ENCODE measurements at regions not wholly inside any gene's neighbourhood (a gene's known extent, or its start where the extent isn't known, plus 50 kb on each side); places are given as distances from the start of the nearest gene placed in this dataset.
"Not testable (repeated sequence)": the region's sequence is repeated elsewhere in the genome, so short reads cannot be mapped to it uniquely, and the experiment has no call there.

DNA sequence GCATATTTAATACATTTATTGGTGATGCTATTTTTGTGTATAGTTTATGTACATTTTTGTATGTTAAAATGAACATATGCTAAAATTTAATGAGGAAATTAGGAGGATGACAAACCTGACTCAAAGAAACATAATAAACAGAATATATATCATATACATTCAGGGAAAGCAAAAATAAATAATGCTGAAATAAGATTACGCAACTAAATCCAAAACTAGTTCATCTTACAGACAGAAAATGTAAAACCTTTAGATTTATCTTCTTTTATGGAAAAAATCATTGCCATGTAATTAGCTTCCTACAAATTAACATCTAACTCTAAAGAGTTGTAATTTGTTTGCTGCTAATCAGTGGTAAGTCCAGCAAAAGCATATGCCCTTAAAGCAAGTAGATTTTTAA lies 216.5 kb downstream of the PTN start:
- H3K27me3 ChIP-seq (ENCODE audit: control insufficient read depth, insufficient read depth, low read length): no peaks in the 10 kb centered on the region
- no peak for DNase-seq (ENCODE audit: low read depth in 4 of 6, low spot score in 6 of 6)
- H3K9me3 ChIP-seq (ENCODE audit: control insufficient read depth, insufficient read depth, low read length): no peaks in the 10 kb centered on the region
- WGBS (ENCODE audit: insufficient coverage): no CpG with 5 or more reads among the region's 1 CpG
- H3K4me1 ChIP-seq (ENCODE audit: control insufficient read depth, insufficient read depth, low read length): no peaks in the 10 kb centered on the region
- no peak overlapping the region for H3K27ac ChIP-seq (ENCODE audit: low read depth, low read length)
- no peaks in the 10 kb centered on the region for H3K36me3 ChIP-seq (ENCODE audit: control insufficient read depth, insufficient read depth, low read length)
- H3K4me3 ChIP-seq (ENCODE audit: low read depth, low read length): no peak overlapping the region

DNA sequence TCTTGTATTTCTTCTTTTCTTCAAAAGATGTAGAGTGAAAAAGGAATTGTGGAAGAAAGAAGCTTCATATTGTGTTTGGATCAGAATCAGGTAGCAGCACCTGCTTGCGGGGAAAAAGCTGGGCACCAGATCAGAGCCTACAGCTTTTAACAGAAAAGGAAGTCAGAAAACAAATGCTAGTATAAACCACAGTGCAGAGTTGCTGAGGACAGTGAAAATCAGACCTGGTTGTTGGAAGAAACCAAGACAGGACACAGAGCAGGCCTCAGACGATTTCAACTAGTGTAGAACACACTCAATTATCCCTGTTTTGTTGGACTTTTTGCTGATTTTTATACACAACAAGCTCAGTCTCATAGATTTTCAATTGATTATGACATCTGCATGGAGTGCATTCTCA lies 221.4 kb downstream of the PTN start:
- no peaks in the 10 kb centered on the region for H3K9me3 ChIP-seq (ENCODE audit: control insufficient read depth, insufficient read depth, low read length)
- DNase-seq (ENCODE audit: low read depth in 4 of 6, low spot score in 6 of 6): no peak
- H3K36me3 ChIP-seq (ENCODE audit: control insufficient read depth, insufficient read depth, low read length): no peaks in the 10 kb centered on the region
- no peak overlapping the region for H3K27ac ChIP-seq (ENCODE audit: low read depth, low read length)
- 77% methylated on average over 2 of the region's 2 CpGs for WGBS (ENCODE audit: insufficient coverage)
- no peak overlapping the region for H3K4me3 ChIP-seq (ENCODE audit: low read depth, low read length)
- H3K4me1 ChIP-seq (ENCODE audit: control insufficient read depth, insufficient read depth, low read length): no peaks in the 10 kb centered on the region
- H3K27me3 ChIP-seq (ENCODE audit: control insufficient read depth, insufficient read depth, low read length): no peaks in the 10 kb centered on the region

DNA sequence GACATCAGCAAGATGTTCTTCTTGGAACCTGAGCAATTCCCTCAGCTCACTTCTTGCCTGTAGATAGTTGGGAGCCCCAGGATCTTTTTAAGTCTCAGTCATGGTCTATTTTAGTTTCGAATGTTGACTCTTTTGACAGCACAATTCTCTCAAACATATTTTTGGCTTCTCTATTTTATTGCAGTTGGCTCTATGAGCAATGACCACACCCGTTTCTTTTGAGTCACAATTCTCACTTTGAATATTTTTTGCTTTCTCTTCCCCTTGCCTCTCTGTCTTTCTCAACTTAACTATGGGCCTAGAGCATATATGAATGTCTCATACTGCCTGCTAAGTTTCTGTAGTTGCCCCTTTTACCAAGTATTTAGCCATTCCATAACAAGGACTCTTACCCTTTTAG lies 222.8 kb downstream of the PTN start:
- DNase-seq (ENCODE audit: low read depth in 4 of 6, low spot score in 6 of 6): peak in 1 of 6 donors; percentile 20
- Histone ChIP-seq H3K36me3 (ENCODE audit: control insufficient read depth, insufficient read depth, low read length) (no peaks in the 10 kb centered on the region), H3K4me1 (ENCODE audit: control insufficient read depth, insufficient read depth, low read length) (no peaks in the 10 kb centered on the region), H3K27ac (ENCODE audit: low read depth, low read length) (no peak overlapping the region), H3K9me3 (ENCODE audit: control insufficient read depth, insufficient read depth, low read length) (no peaks in the 10 kb centered on the region), H3K27me3 (ENCODE audit: control insufficient read depth, insufficient read depth, low read length) (no peaks in the 10 kb centered on the region), H3K4me3 (ENCODE audit: low read depth, low read length) (no peak overlapping the region)
- WGBS (ENCODE audit: insufficient coverage): 80% methylated on average over 1 of the region's 2 CpGs

DNA sequence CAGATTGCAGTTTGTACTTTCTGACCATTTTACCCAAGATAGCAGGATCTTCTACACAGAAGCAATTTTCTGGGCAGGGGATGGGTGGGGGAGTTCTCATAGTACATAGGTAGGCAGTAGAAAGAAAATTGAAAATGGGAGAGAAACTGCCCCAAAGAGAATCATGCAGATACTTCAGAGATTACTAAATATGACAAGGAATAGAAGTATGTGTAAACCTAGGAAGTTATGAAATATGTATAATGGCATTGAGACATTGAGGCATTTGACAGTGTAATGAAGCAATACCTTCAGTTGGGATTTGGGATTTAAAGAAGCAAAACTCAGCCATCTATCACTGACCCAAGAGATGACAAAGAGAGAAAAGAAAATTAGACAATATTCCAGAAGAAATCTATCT lies 233.0 kb downstream of the PTN start:
- Histone ChIP-seq H3K27ac (ENCODE audit: low read depth, low read length) (no peak overlapping the region), H3K36me3 (ENCODE audit: control insufficient read depth, insufficient read depth, low read length) (no peaks in the 10 kb centered on the region), H3K27me3 (ENCODE audit: control insufficient read depth, insufficient read depth, low read length) (no peaks in the 10 kb centered on the region), H3K4me1 (ENCODE audit: control insufficient read depth, insufficient read depth, low read length) (no peaks in the 10 kb centered on the region), H3K4me3 (ENCODE audit: low read depth, low read length) (no peak overlapping the region), H3K9me3 (ENCODE audit: control insufficient read depth, insufficient read depth, low read length) (no peaks in the 10 kb centered on the region)
- peak in 1 of 6 donors; percentile 3 for DNase-seq (ENCODE audit: low read depth in 4 of 6, low spot score in 6 of 6)

DNA sequence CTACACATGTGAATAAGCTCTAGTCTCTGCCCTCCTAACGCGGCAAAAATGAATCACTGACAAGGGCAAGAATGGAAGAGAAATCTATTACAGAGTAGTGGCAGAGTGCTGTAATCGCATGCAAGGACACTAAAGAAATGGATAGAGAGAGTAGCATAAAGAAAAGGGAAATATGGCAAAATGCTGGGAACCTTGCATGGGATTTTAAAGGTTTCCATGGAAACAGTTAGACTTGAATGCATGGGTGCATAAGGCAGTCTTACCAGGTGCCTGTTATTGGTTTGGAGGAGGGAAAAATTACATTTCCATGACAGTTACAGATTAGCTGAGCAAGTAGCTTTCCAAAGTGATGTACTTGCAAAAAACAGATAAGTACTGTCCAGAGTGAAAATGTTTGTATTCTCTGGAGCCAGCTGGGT lies 233.4 kb downstream of the PTN start:
- Histone ChIP-seq H3K36me3 (ENCODE audit: control insufficient read depth, insufficient read depth, low read length) (no peaks in the 10 kb centered on the region), H3K27ac (ENCODE audit: low read depth, low read length) (no peak overlapping the region), H3K9me3 (ENCODE audit: control insufficient read depth, insufficient read depth, low read length) (no peaks in the 10 kb centered on the region), H3K4me3 (ENCODE audit: low read depth, low read length) (no peak overlapping the region), H3K4me1 (ENCODE audit: control insufficient read depth, insufficient read depth, low read length) (no peaks in the 10 kb centered on the region), H3K27me3 (ENCODE audit: control insufficient read depth, insufficient read depth, low read length) (no peaks in the 10 kb centered on the region)
- WGBS (ENCODE audit: insufficient coverage): 15% methylated on average over 3 of the region's 3 CpGs
- DNase-seq (ENCODE audit: low read depth in 4 of 6, low spot score in 6 of 6): peak in 4 of 6 donors; percentile 12 to 86 (median 41)

DNA sequence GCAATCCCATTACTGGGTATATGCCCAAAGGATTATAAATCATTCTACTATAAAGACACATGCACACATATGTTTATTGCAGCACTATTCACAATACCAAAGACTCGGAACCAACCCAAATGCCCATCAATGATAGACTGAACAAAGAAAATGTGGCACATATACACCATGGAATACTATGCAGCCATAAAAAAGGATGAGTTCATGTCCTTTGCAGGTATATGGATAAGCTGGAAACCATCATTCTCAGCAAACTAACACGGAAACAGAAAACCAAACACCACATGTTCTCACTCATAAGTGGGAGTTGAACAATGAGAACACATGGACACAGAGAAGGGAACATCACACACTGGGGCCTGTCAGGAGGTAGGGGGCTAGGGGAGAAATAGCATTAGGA lies 235.7 kb downstream of the PTN start:
- H3K4me3 ChIP-seq (ENCODE audit: low read depth, low read length); H3K9me3 ChIP-seq (ENCODE audit: control insufficient read depth, insufficient read depth, low read length); H3K4me1 ChIP-seq (ENCODE audit: control insufficient read depth, insufficient read depth, low read length); H3K36me3 ChIP-seq (ENCODE audit: control insufficient read depth, insufficient read depth, low read length); DNase-seq (ENCODE audit: low read depth in 4 of 6, low spot score in 6 of 6); H3K27me3 ChIP-seq (ENCODE audit: control insufficient read depth, insufficient read depth, low read length); H3K27ac ChIP-seq (ENCODE audit: low read depth, low read length): not testable (repeated sequence)
- no CpG with 5 or more reads among the region's 2 CpGs for WGBS (ENCODE audit: insufficient coverage)

DNA sequence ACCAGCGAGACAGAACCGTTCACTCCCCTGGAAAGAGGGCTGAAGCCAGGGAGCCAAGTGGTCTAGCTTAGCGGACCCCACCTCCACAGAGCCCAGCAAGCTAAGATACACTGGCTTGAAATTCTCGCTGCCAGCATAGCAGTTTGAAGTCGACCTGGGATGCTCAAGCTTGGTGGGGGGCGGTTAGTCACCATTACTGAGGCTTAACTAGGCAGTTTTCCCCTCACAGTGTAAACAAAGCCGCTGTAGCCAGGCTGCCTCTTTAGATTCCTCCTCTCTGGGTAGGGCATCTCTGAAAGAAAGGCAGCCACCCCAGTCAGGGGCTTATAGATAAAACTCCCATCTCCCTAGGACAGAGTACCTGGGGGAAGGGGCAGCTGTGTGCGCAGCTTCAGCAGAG lies 235.1 kb downstream of the CHRM2 start:
- H3K4me1 ChIP-seq (ENCODE audit: control insufficient read depth, insufficient read depth, low read length); DNase-seq (ENCODE audit: low read depth in 4 of 6, low spot score in 6 of 6); H3K4me3 ChIP-seq (ENCODE audit: low read depth, low read length); H3K27ac ChIP-seq (ENCODE audit: low read depth, low read length); H3K9me3 ChIP-seq (ENCODE audit: control insufficient read depth, insufficient read depth, low read length); H3K27me3 ChIP-seq (ENCODE audit: control insufficient read depth, insufficient read depth, low read length); H3K36me3 ChIP-seq (ENCODE audit: control insufficient read depth, insufficient read depth, low read length): not testable (repeated sequence)
- WGBS (ENCODE audit: insufficient coverage): 89% methylated on average over 7 of the region's 8 CpGs

DNA sequence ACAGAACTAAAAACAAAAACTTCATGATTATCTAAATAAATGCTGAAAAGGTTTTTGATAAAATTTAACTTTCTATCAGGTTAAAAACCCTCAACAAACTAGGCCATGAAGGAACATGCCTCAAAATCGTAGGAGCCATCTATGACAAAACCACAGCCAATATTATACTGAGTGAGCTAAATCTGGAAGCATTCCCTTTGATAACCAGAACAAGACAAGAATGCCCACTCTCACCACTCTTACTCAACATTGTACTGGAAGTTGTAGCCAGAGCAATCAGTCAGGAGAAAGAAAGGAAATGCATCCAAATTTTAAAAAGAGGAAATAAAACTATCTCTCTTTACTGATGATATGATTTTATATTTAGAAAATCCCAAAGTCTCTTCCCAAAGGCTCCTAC lies 228.7 kb downstream of the CHRM2 start:
- no CpG with 5 or more reads among the region's 1 CpG for WGBS (ENCODE audit: insufficient coverage)
- Histone ChIP-seq H3K36me3 (ENCODE audit: control insufficient read depth, insufficient read depth, low read length) (no peaks in the 10 kb centered on the region), H3K27ac (ENCODE audit: low read depth, low read length) (no peak overlapping the region), H3K27me3 (ENCODE audit: control insufficient read depth, insufficient read depth, low read length) (no peaks in the 10 kb centered on the region), H3K4me1 (ENCODE audit: control insufficient read depth, insufficient read depth, low read length) (no peaks in the 10 kb centered on the region), H3K9me3 (ENCODE audit: control insufficient read depth, insufficient read depth, low read length) (no peaks in the 10 kb centered on the region), H3K4me3 (ENCODE audit: low read depth, low read length) (no peak overlapping the region)
- DNase-seq (ENCODE audit: low read depth in 4 of 6, low spot score in 6 of 6): no peak

DNA sequence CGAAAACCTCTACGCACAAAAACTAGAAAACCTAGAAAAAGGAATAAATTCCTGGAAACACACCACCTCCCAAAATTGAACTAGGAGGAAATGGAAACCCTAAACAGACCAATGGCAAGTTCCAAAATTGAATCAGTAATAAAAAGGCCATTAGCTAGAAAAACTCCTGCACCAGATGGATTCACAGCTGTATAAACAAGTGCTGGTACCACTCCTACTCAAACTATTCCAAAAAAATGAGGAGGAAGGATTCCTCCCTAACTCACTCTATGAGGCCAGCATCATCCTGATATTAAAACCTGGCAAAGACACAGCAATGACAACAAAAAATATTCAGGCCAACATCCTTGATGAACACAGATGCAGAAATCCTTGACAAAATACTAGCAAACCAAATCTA lies 228.2 kb downstream of the CHRM2 start:
- DNase-seq (ENCODE audit: low read depth in 4 of 6, low spot score in 6 of 6): peak in 1 of 6 donors; percentile 8
- H3K9me3 ChIP-seq (ENCODE audit: control insufficient read depth, insufficient read depth, low read length): no peaks in the 10 kb centered on the region
- no peak overlapping the region for H3K27ac ChIP-seq (ENCODE audit: low read depth, low read length)
- H3K4me1 ChIP-seq (ENCODE audit: control insufficient read depth, insufficient read depth, low read length): no peaks in the 10 kb centered on the region
- WGBS (ENCODE audit: insufficient coverage): no CpG with 5 or more reads among the region's 2 CpGs
- no peak overlapping the region for H3K4me3 ChIP-seq (ENCODE audit: low read depth, low read length)
- H3K36me3 ChIP-seq (ENCODE audit: control insufficient read depth, insufficient read depth, low read length): no peaks in the 10 kb centered on the region
- no peaks in the 10 kb centered on the region for H3K27me3 ChIP-seq (ENCODE audit: control insufficient read depth, insufficient read depth, low read length)

DNA sequence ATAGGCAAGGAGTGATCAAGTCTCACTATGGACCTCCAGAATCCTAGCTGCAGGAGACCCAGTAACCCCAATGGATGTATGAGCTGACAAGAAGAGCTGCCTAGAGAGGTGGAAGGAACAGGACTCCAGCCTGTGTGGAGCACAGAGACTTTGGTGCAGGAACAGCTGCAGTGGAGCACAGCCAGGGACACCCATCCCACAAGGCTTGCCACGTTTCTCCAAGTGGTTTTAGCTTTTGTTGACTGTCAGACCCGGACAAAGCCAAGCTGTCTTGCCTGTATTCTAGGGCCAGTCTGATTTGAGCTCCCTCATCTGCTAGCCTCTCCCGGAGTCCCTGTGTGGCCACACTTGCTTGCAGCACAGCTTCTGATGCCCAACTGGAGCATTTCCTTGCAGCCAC lies 224.7 kb downstream of the CHRM2 start:
- Histone ChIP-seq H3K27me3 (ENCODE audit: control insufficient read depth, insufficient read depth, low read length) (no peaks in the 10 kb centered on the region), H3K4me1 (ENCODE audit: control insufficient read depth, insufficient read depth, low read length) (no peaks in the 10 kb centered on the region), H3K36me3 (ENCODE audit: control insufficient read depth, insufficient read depth, low read length) (no peaks in the 10 kb centered on the region), H3K4me3 (ENCODE audit: low read depth, low read length) (no peak overlapping the region), H3K9me3 (ENCODE audit: control insufficient read depth, insufficient read depth, low read length) (no peaks in the 10 kb centered on the region), H3K27ac (ENCODE audit: low read depth, low read length) (no peak overlapping the region)
- WGBS (ENCODE audit: insufficient coverage): 82% methylated on average over 3 of the region's 3 CpGs
- DNase-seq (ENCODE audit: low read depth in 4 of 6, low spot score in 6 of 6): no peak
